H9 (cell line): ENCODE measurements at regions not wholly inside any gene's neighbourhood (a gene's known extent, or its start where the extent isn't known, plus 50 kb on each side); places are given as distances from the start of the nearest gene placed in this dataset.

Experiments used
- DNase-seq: peaks from one replicate; pipeline ENCODE4 v3.0.0-alpha.2; 2017
- H2AFZ ChIP-seq: one replicate; pipeline ENCODE4 v1.6.1; 2013; ENCODE audit warnings: mild to moderate bottlenecking, low read length, control low read depth, moderate library complexity
- H2AK5ac ChIP-seq: 2 replicates; pipeline ENCODE4 v1.6.1; 2013; ENCODE audit warnings: low read length, control low read depth, mixed read lengths; ENCODE audit not compliant: insufficient read length
- H2BK120ac ChIP-seq: one replicate; pipeline ENCODE4 v1.6.1; 2013; ENCODE audit warnings: low read depth, mild to moderate bottlenecking, low read length, control low read depth, inconsistent platforms; ENCODE audit not compliant: poor library complexity, severe bottlenecking
- H2BK12ac ChIP-seq: 2 replicates; pipeline ENCODE4 v1.6.1; 2013; ENCODE audit warnings: low read length, control low read depth, mixed read lengths, low read depth; ENCODE audit not compliant: insufficient read length
- H2BK15ac ChIP-seq: 2 replicates; pipeline ENCODE4 v1.6.1; 2013; ENCODE audit warnings: low read depth, low read length, control low read depth
- H2BK20ac ChIP-seq: one replicate; pipeline ENCODE4 v1.6.1; 2013; ENCODE audit warnings: low read depth, mild to moderate bottlenecking, low read length, control low read depth, inconsistent platforms; ENCODE audit not compliant: poor library complexity, severe bottlenecking
- H2BK5ac ChIP-seq: 2 replicates; pipeline ENCODE4 v1.6.1; 2013; ENCODE audit warnings: low read length, control low read depth, mixed read lengths; ENCODE audit not compliant: insufficient read length
- H3K14ac ChIP-seq: 2 replicates; pipeline ENCODE4 v1.6.1; 2013; ENCODE audit warnings: low read length, control low read depth; ENCODE audit not compliant: insufficient read depth
- H3K18ac ChIP-seq: 2 replicates; pipeline ENCODE4 v1.6.1; 2013; ENCODE audit warnings: low read depth, mild to moderate bottlenecking, mixed read lengths, low read length, control low read depth; ENCODE audit not compliant: insufficient read length
- H3K23ac ChIP-seq: 2 replicates; pipeline ENCODE4 v1.6.1; 2013; ENCODE audit warnings: low read length, control low read depth, mixed read lengths, low read depth; ENCODE audit not compliant: insufficient read length
- H3K23me2 ChIP-seq: 2 replicates; pipeline ENCODE4 v1.6.1; 2013; ENCODE audit warnings: low read depth, mild to moderate bottlenecking, mixed read lengths, low read length, control low read depth; ENCODE audit not compliant: insufficient read length, poor library complexity, severe bottlenecking
- H3K27ac ChIP-seq: 2 replicates; pipeline ENCODE4 v1.5.1; 2013; ENCODE audit warnings: low read length, control low read depth, mixed read lengths, low read depth; ENCODE audit not compliant: insufficient read length
- H3K27me3 ChIP-seq: 2 replicates; pipeline ENCODE4 v1.6.1; 2013; ENCODE audit warnings: low read length, control low read depth, inconsistent platforms; ENCODE audit not compliant: insufficient read depth
- H3K4ac ChIP-seq: 2 replicates; pipeline ENCODE4 v1.6.1; 2013; ENCODE audit warnings: low read depth, mild to moderate bottlenecking, control low read depth, inconsistent platforms, low read length, moderate library complexity
- H3K4me1 ChIP-seq: 2 replicates; pipeline ENCODE4 v1.6.1; 2013; ENCODE audit warnings: low read length, control low read depth, inconsistent platforms; ENCODE audit not compliant: insufficient read depth
- H3K4me2 ChIP-seq: 2 replicates; pipeline ENCODE4 v1.6.1; 2013; ENCODE audit warnings: low read length, control low read depth, mixed read lengths; ENCODE audit not compliant: insufficient read length, insufficient read depth
- H3K56ac ChIP-seq: 2 replicates; pipeline ENCODE4 v1.6.1; 2013; ENCODE audit warnings: low read depth, mild to moderate bottlenecking, mixed read lengths, low read length, control low read depth; ENCODE audit not compliant: insufficient read length
- H3K79me1 ChIP-seq: 2 replicates; pipeline ENCODE4 v1.6.1; 2013; ENCODE audit warnings: low read depth, mild to moderate bottlenecking, moderate library complexity, low read length, control low read depth, inconsistent platforms; ENCODE audit not compliant: insufficient read depth, poor library complexity, severe bottlenecking
- H3K79me2 ChIP-seq: 2 replicates; pipeline ENCODE4 v1.6.1; 2013; ENCODE audit warnings: low read length, control low read depth, inconsistent platforms; ENCODE audit not compliant: insufficient read depth
- H3K9ac ChIP-seq: 2 replicates; pipeline ENCODE4 v1.6.1; 2013; ENCODE audit warnings: low read length, control low read depth, mixed read lengths; ENCODE audit not compliant: insufficient read length; ENCODE audit errors: extremely low read depth
- H3K9me3 ChIP-seq: one replicate; pipeline ENCODE4 v1.6.1; 2013; ENCODE audit warnings: low read depth, low read length, inconsistent platforms; ENCODE audit not compliant: control insufficient read depth
- H3T11ph ChIP-seq: one replicate; pipeline ENCODE4 v1.6.1; 2013; ENCODE audit warnings: mild to moderate bottlenecking, low read length, control low read depth, inconsistent platforms
- H4K20me1 ChIP-seq: one replicate; pipeline ENCODE4 v1.6.1; 2013; ENCODE audit not compliant: control insufficient read depth, insufficient read length, insufficient read depth
- H4K5ac ChIP-seq: 2 replicates; pipeline ENCODE4 v1.6.1; 2013; ENCODE audit warnings: low read depth, mild to moderate bottlenecking, mixed read lengths, low read length, control low read depth; ENCODE audit not compliant: insufficient read length
- H4K8ac ChIP-seq: replicated peaks from 2 replicates; pipeline ENCODE4 v1.6.1; 2013; ENCODE audit warnings: low read length, control low read depth, mixed read lengths, low read depth; ENCODE audit not compliant: insufficient read length
- H4K91ac ChIP-seq: 2 replicates; pipeline ENCODE4 v1.6.1; 2013; ENCODE audit warnings: low read depth, mild to moderate bottlenecking, moderate library complexity, mixed read lengths, low read length, control low read depth; ENCODE audit not compliant: insufficient read length
- H3K27ac Mint-ChIP-seq, 3 experiments: 2 replicates in 2 of 3; 3 replicates in 1 of 3; pipeline ENCODE4 v1.8.0; 2020 to 2021; ENCODE audit warnings: mixed read lengths in 3 of 3, mild to moderate bottlenecking in 1 of 3, moderate library complexity in 1 of 3
- H3K27me3 Mint-ChIP-seq: 2 replicates; pipeline ENCODE4 v1.8.0; 2021; ENCODE audit warnings: low read depth, mild to moderate bottlenecking, moderate library complexity, mixed read lengths
- H3K36me3 Mint-ChIP-seq, 3 experiments: 2 replicates in 2 of 3; 3 replicates in 1 of 3; pipeline ENCODE4 v1.8.0; 2020 to 2021; ENCODE audit warnings: low read depth in 3 of 3, mixed read lengths in 3 of 3; ENCODE audit not compliant: insufficient read depth in 1 of 3
- H3K4me1 Mint-ChIP-seq, 2 experiments: 2 replicates each; pipeline ENCODE4 v1.8.0; 2020; ENCODE audit warnings: mixed read lengths in 2 of 2
- H3K4me3 Mint-ChIP-seq, 2 experiments: 2 replicates in 1 of 2; 3 replicates in 1 of 2; pipeline ENCODE4 v1.8.0; 2020 to 2021; ENCODE audit warnings: mild to moderate bottlenecking in 2 of 2, mixed read lengths in 2 of 2, moderate library complexity in 1 of 2
- H3K9me3 Mint-ChIP-seq, 2 experiments: 2 replicates in 1 of 2; 3 replicates in 1 of 2; pipeline ENCODE4 v1.8.0; 2020; ENCODE audit warnings: mild to moderate bottlenecking in 2 of 2, mixed read lengths in 2 of 2, moderate library complexity in 1 of 2
- CTCF ChIP-seq: fragments of 200-600 bp; sonication (generic); conservative IDR thresholded peaks from 3 replicates; pipeline ENCODE4 v1.8.0; 2021; ENCODE audit warnings: antibody characterized with exemption, mild to moderate bottlenecking
- WGBS: extraction: QIAGEN DNeasy Blood & Tissue Kit; methylation state at CpG from one replicate; pipeline ENCODE4 v1.1.7; 2013; ENCODE audit warnings: missing lambda C conversion rate, low lambda C conversion rate, mixed read lengths; ENCODE audit not compliant: insufficient read length; ENCODE audit errors: extremely low coverage; 5-methylcytosine and 5-hydroxymethylcytosine counted together

GRCh38 chr5:36755342-36755741, 121.2 kb upstream of the NIPBL start:
- Histone ChIP-seq H3K4me2 (no peak overlapping the region), H2BK5ac (no peak overlapping the region), H3K4ac (no peak overlapping the region), H3K14ac (no peak overlapping the region), H4K5ac (no peak overlapping the region), H3K9me3 (no peaks in the 10 kb centered on the region), H3K18ac (no peak overlapping the region), H3K23me2 (no peaks in the 10 kb centered on the region), H3K4me1 (no peaks in the 10 kb centered on the region), H2AFZ (no peak overlapping the region), H3K79me1 (no peaks in the 10 kb centered on the region), H2BK120ac (no peak overlapping the region), H4K8ac (no peak overlapping the region), H3K23ac (no peak overlapping the region), H3K9ac (no peak overlapping the region), H3K27me3 (no peaks in the 10 kb centered on the region), H3K79me2 (no peaks in the 10 kb centered on the region), H2BK12ac (no peak overlapping the region), H3K56ac (no peak overlapping the region), H2BK20ac (no peak overlapping the region), H3T11ph (no peak overlapping the region), H4K91ac (no peak overlapping the region), H3K27ac (no peak overlapping the region), H2AK5ac (no peak overlapping the region), H4K20me1 (no peaks in the 10 kb centered on the region), H2BK15ac (no peak overlapping the region)
- Mint-ChIP-seq H3K36me3 (no peaks in the 10 kb centered on the region), H3K4me3 (no peak overlapping the region), H3K27me3 (peaks cover 3% of the 10 kb centered on the region), H3K9me3 (no peaks in the 10 kb centered on the region), H3K4me1 (peaks cover 4 to 10% of the 10 kb centered on the region in 2 experiments; a peak in 3 of 4 replicates), H3K27ac (no peak overlapping the region)
- no peak for DNase-seq
- no CpG with 5 or more reads among the region's 3 CpGs for WGBS
- TF ChIP-seq CTCF: no peak
